GM13977 (cell line): ENCODE measurements at regions not wholly inside any gene's neighbourhood (a gene's known extent, or its start where the extent isn't known, plus 50 kb on each side); places are given as distances from the start of the nearest gene placed in this dataset.

ENCODE experiments used
- DNase-seq: peaks from one replicate; pipeline ENCODE4 v3.0.0; 2012; ENCODE audit warnings: low spot score
- in situ Hi-C: fragments of 300-500 bp; cut with MboI; formaldehyde crosslinking; loops from one replicate; pipeline ENCODE4 v1.12.0; 2022; ENCODE audit warnings: low sequenced_read_pairs, low pct_unique_long_range_greater_than_20kb, mixed read lengths, inconsistent platforms; ENCODE audit not compliant: unreplicated experiment
- TF ChIP-seq, protein P1 (sequence below): IDR thresholded peaks from 2 replicates; pipeline ENCODE4 v1.5.1; 2012; ENCODE audit warnings: mild to moderate bottlenecking, control low read depth; ENCODE audit not compliant: insufficient read depth; ENCODE audit errors: extremely low read depth, missing control alignments

DNA sequence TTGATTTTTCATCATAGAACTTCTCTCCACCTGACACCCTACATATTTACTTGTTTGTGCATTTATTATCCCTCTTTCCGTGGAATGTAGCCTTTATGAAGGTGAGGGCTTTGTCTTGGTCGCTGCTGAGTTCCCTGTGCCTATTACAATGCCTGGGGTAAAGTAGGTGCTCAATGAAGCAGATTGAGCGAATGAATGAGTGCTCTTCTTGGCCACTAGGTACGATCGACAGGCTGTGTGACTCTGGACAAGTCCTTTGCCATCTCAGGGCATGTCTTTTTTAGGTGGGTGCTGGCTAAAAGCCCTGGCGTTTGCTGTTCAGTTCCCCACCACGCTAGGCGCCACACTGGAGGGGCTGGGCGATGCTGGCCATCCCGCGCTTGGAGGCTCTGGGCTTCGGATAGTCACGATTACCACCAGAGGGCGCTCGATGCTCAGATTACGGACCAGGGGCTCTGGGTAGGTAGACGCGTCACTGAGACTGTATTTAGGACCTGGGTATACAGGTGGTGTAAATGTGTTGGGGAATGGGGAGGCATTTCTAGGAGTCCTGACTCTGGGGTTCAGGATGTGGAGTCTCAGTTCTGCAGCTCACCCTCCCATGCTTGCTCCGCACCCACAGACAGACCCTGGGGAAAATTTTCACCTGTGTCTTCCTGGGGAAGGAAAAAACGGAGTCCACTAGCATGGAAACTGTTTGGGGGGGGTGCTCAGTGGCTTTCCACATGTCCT, 71.0 kb upstream of the CSF3R start:
- TF ChIP-seq, protein P1, sequence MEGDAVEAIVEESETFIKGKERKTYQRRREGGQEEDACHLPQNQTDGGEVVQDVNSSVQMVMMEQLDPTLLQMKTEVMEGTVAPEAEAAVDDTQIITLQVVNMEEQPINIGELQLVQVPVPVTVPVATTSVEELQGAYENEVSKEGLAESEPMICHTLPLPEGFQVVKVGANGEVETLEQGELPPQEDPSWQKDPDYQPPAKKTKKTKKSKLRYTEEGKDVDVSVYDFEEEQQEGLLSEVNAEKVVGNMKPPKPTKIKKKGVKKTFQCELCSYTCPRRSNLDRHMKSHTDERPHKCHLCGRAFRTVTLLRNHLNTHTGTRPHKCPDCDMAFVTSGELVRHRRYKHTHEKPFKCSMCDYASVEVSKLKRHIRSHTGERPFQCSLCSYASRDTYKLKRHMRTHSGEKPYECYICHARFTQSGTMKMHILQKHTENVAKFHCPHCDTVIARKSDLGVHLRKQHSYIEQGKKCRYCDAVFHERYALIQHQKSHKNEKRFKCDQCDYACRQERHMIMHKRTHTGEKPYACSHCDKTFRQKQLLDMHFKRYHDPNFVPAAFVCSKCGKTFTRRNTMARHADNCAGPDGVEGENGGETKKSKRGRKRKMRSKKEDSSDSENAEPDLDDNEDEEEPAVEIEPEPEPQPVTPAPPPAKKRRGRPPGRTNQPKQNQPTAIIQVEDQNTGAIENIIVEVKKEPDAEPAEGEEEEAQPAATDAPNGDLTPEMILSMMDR: peak; percentile 86
- in situ Hi-C loops: no loop called here
- DNase-seq: peak; percentile 77

DNA sequence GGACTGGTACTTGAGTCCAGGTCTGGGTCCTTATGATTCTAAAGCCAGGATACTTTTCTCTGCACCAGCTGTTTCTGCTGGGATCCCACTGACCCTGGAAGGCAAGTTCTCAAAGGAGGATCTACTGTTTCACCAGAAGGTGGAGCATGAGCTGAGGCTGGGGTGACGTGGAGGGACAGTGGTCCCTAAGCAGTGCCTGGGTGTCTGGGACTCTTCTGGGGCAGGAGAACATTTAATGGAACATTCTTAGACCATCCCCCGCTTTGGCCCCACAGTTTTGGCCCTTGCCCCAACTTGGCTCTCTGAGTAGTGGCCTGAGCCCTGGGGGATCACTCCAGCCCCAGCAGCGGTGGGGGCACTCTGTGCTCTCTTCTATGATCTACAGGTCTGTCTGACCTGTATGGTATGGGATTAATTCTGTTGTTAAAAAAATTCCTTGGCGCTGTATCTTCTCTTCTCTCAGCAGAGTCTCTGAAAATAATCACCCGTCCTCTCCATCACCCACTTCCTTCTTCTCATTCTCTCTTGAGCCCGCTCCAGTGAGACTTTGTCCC, 60.3 kb upstream of the CSF3R start:
- no peak for DNase-seq
- in situ Hi-C loops: no loop called here

GRCh38 chr1:36542024-36542961, 59.6 kb upstream of the CSF3R start:
- in situ Hi-C loops: no loop called here

More for the DNA sequence above, 60.3 kb upstream of the CSF3R start:
- TF ChIP-seq, protein P1: peak; percentile 32

DNA sequence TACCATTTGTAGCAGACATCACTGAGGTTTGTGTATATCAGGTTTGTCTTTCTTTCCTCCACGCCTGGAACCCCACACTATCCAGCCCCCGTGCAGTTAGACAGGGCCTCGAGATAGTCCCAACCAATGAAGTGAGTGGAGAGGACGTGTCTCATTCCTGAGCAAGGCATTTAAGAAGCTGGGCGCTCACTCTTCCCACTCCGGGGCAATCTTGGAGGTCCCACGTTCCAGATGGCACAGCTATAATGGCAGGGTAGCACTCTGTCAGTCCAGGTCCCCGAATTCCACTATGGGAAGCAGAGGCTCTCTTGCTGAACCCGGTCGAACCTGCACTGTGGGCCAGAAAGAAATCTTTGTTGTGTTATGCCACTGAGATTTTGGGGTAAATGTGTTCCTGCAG, 57.3 kb upstream of the CSF3R start:
- DNase-seq: no peak
- TF ChIP-seq, protein P1: no peak

More at GRCh38 chr1:36542024-36542961, 59.6 kb upstream of the CSF3R start:
- DNase-seq: no peak
- TF ChIP-seq, protein P1: no peak

GRCh38 chr1:36539526-36539925, 56.8 kb upstream of the CSF3R start:
- in situ Hi-C loops: no loop called here
- DNase-seq: no peak
- TF ChIP-seq, protein P1: no peak

More for the DNA sequence above, 57.3 kb upstream of the CSF3R start:
- in situ Hi-C loops: no loop called here

DNA sequence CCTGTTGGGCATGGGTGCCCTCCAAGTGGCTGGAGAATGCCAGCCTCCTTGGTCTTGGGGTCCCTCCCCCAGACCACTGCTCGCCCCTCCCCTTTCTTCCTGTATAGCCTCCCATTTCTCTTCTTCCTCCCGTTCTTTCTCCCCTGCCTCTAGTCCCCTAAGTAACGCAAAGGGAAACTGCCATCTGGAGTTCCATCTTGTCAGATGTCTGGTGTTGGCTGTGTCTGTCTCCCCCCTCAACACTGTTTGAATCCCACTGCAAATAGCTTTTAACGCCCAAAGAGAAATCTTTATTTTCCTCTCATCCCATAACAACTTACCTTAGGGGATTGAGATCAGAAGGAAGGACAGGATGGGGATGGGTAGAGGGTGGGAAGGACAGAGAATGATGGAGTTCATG, 55.3 kb upstream of the CSF3R start:
- in situ Hi-C loops: no loop called here
- TF ChIP-seq, protein P1: no peak
- no peak for DNase-seq
